Osteoblast (primary cell): ENCODE measurements at regions not wholly inside any gene's neighbourhood (a gene's known extent, or its start where the extent isn't known, plus 50 kb on each side); places are given as distances from the start of the nearest gene placed in this dataset.

Experiments
- DNase-seq: peaks from one replicate; pipeline ENCODE4 v3.0.0; 2011; ENCODE audit warnings: low spot score, mixed read lengths; ENCODE audit not compliant: insufficient read length; ENCODE audit errors: missing footprints
- H2AFZ ChIP-seq: 2 replicates; pipeline ENCODE4 v1.6.0; 2011; ENCODE audit warnings: mild to moderate bottlenecking, low read length
- H3K27ac ChIP-seq: 2 replicates; pipeline ENCODE4 v1.5.1; 2011; ENCODE audit warnings: mild to moderate bottlenecking, low read depth, low read length, moderate library complexity
- H3K27me3 ChIP-seq: 2 replicates; pipeline ENCODE4 v1.6.0; 2012; ENCODE audit warnings: mild to moderate bottlenecking, control low read depth, inconsistent platforms, low read length, moderate library complexity; ENCODE audit not compliant: insufficient read depth
- H3K36me3 ChIP-seq: 2 replicates; pipeline ENCODE4 v1.5.1; 2011; ENCODE audit warnings: mild to moderate bottlenecking, low read length, control low read depth, moderate library complexity; ENCODE audit not compliant: insufficient read depth
- H3K4me1 ChIP-seq: 2 replicates; pipeline ENCODE4 v1.5.1; 2011; ENCODE audit warnings: mild to moderate bottlenecking, low read length, control low read depth, moderate library complexity; ENCODE audit not compliant: insufficient read depth
- H3K4me2 ChIP-seq: 2 replicates; pipeline ENCODE4 v1.6.0; 2011; ENCODE audit warnings: mild to moderate bottlenecking, low read length; ENCODE audit not compliant: insufficient read depth
- H3K4me3 ChIP-seq: fragments of 200-600 bp; sonication (generic); 3 replicates; pipeline ENCODE4 v1.5.1; 2012; ENCODE audit warnings: mild to moderate bottlenecking, low read length, inconsistent platforms; ENCODE audit not compliant: insufficient read depth
- H3K79me2 ChIP-seq: 2 replicates; pipeline ENCODE4 v1.6.0; 2012; ENCODE audit warnings: mild to moderate bottlenecking, low read length, control low read depth, inconsistent platforms; ENCODE audit not compliant: insufficient read depth
- H3K9me3 ChIP-seq: 2 replicates; pipeline ENCODE4 v1.5.1; 2011; ENCODE audit warnings: low read depth, low read length, control low read depth
- H4K20me1 ChIP-seq: 2 replicates; pipeline ENCODE4 v1.6.0; 2012; ENCODE audit warnings: mild to moderate bottlenecking, low read length, control low read depth; ENCODE audit not compliant: insufficient read depth
- TF ChIP-seq, protein P1 (sequence below): IDR thresholded peaks from 2 replicates; pipeline ENCODE4 v1.5.1; 2011; ENCODE audit warnings: mild to moderate bottlenecking, low read depth, low read length, moderate library complexity; ENCODE audit errors: extremely low read depth

DNA sequence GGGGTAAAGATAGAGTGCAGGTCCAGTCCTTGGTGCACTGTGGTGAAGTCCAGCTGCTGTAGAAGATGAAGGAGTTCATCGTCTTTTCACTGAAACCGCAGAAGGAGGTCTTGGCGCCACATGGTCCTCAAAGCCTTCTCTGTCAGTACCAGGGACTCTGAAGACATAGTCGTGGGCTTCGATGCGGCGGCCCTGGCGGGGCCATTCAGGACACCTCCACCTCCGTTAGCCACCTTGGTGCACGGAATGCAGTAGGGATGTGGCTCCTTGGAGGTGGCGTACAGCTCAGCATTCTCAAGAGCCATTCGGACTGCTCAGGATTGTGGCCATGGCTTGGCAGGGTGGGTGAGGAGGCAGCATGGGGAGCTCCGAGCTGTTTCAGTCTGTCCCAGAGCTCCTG is 418.8 kb downstream of the SUCLG1 start:
- H3K27ac ChIP-seq: no peak overlapping the region
- H3K27me3 ChIP-seq: no peaks in the 10 kb centered on the region
- H2AFZ ChIP-seq: no peak overlapping the region
- DNase-seq: no peak
- peaks cover 2% of the 10 kb centered on the region for H3K9me3 ChIP-seq
- no peak overlapping the region for H3K4me3 ChIP-seq
- no peaks in the 10 kb centered on the region for H3K36me3 ChIP-seq
- no peak overlapping the region for H3K4me2 ChIP-seq
- no peaks in the 10 kb centered on the region for H3K4me1 ChIP-seq
- TF ChIP-seq, protein P1, sequence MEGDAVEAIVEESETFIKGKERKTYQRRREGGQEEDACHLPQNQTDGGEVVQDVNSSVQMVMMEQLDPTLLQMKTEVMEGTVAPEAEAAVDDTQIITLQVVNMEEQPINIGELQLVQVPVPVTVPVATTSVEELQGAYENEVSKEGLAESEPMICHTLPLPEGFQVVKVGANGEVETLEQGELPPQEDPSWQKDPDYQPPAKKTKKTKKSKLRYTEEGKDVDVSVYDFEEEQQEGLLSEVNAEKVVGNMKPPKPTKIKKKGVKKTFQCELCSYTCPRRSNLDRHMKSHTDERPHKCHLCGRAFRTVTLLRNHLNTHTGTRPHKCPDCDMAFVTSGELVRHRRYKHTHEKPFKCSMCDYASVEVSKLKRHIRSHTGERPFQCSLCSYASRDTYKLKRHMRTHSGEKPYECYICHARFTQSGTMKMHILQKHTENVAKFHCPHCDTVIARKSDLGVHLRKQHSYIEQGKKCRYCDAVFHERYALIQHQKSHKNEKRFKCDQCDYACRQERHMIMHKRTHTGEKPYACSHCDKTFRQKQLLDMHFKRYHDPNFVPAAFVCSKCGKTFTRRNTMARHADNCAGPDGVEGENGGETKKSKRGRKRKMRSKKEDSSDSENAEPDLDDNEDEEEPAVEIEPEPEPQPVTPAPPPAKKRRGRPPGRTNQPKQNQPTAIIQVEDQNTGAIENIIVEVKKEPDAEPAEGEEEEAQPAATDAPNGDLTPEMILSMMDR: no peak
- H4K20me1 ChIP-seq: no peaks in the 10 kb centered on the region
- no peaks in the 10 kb centered on the region for H3K79me2 ChIP-seq

- Histone ChIP-seq H3K27me3 (no peaks in the 10 kb centered on the region), H3K79me2 (no peaks in the 10 kb centered on the region), H3K4me3 (no peak overlapping the region), H2AFZ (no peak overlapping the region), H3K4me1 (no peaks in the 10 kb centered on the region), H4K20me1 (no peaks in the 10 kb centered on the region), H3K36me3 (no peaks in the 10 kb centered on the region), H3K27ac (no peak overlapping the region), H3K9me3 (peaks cover 2% of the 10 kb centered on the region), H3K4me2 (no peak overlapping the region)
- no peak for DNase-seq
- TF ChIP-seq, protein P1: no peak
Observed at GRCh38 chr2:84038866-84039265, 420.2 kb downstream of the SUCLG1 start.

GRCh38 chr2:84033347-84033974 is 425.6 kb downstream of the SUCLG1 start:
- H3K79me2 ChIP-seq: no peaks in the 10 kb centered on the region
- no peak overlapping the region for H3K27ac ChIP-seq
- H3K4me3 ChIP-seq: no peak overlapping the region
- H3K9me3 ChIP-seq: no peaks in the 10 kb centered on the region
- H4K20me1 ChIP-seq: no peaks in the 10 kb centered on the region
- TF ChIP-seq, protein P1: no peak
- no peak overlapping the region for H3K4me2 ChIP-seq
- no peaks in the 10 kb centered on the region for H3K4me1 ChIP-seq
- H2AFZ ChIP-seq: no peak overlapping the region
- H3K36me3 ChIP-seq: no peaks in the 10 kb centered on the region
- no peak for DNase-seq
- no peaks in the 10 kb centered on the region for H3K27me3 ChIP-seq

- Histone ChIP-seq H3K36me3 (no peaks in the 10 kb centered on the region), H2AFZ (no peak overlapping the region), H3K27ac (no peak overlapping the region), H3K4me2 (no peak overlapping the region), H3K4me1 (no peaks in the 10 kb centered on the region), H4K20me1 (no peaks in the 10 kb centered on the region), H3K27me3 (no peaks in the 10 kb centered on the region), H3K79me2 (no peaks in the 10 kb centered on the region), H3K9me3 (no peaks in the 10 kb centered on the region), H3K4me3 (no peak overlapping the region)
- TF ChIP-seq, protein P1: no peak
- DNase-seq: no peak
Observed at GRCh38 chr2:84031312-84032050, 427.6 kb downstream of the SUCLG1 start.
